ENCODE measurements at regions not wholly inside any gene's neighbourhood (a gene's known extent, or its start where the extent isn't known, plus 50 kb on each side); places are given as distances from the start of the nearest gene placed in this dataset.

DNA sequence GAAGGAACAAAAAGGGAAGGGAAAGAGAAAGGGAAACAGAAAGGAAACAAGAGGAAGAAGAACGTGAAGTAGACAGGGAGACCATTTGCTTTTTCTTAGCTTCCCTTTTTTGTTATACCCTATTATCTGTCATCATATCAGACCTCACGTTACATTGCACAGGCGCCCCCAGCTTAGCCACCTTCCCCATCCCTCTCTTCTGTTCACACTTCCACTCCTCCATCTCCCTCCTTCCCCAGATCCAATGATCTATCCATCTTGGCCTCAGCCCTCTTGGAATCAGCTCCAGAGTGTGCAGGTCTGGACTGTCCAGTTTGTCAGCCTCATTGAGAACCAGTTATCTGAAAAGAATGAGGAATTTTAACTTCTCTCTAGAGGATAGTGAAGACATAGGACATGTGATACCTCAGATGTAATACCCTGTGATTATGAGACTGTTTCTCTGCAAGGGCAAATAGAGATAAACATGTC is 101.1 kb upstream of the ERRFI1 start:
- TF ChIP-seq, protein P1, sequence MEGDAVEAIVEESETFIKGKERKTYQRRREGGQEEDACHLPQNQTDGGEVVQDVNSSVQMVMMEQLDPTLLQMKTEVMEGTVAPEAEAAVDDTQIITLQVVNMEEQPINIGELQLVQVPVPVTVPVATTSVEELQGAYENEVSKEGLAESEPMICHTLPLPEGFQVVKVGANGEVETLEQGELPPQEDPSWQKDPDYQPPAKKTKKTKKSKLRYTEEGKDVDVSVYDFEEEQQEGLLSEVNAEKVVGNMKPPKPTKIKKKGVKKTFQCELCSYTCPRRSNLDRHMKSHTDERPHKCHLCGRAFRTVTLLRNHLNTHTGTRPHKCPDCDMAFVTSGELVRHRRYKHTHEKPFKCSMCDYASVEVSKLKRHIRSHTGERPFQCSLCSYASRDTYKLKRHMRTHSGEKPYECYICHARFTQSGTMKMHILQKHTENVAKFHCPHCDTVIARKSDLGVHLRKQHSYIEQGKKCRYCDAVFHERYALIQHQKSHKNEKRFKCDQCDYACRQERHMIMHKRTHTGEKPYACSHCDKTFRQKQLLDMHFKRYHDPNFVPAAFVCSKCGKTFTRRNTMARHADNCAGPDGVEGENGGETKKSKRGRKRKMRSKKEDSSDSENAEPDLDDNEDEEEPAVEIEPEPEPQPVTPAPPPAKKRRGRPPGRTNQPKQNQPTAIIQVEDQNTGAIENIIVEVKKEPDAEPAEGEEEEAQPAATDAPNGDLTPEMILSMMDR (IDR thresholded peaks at IDR 0.05): no peak
- TF ChIP-seq REST (IDR thresholded peaks at IDR 0.05; ENCODE audit: insufficient read depth in 1 of 2, low read depth in 2 of 2, low read length in 1 of 2): no peak
- TF ChIP-seq SIN3A (IDR thresholded peaks at IDR 0.05; ENCODE audit: borderline replicate concordance, insufficient read depth, low read depth, low read length): no peak
- TF ChIP-seq POLR2AphosphoS5 (IDR thresholded peaks at IDR 0.05; ENCODE audit: low read depth, low read length): no peak
